K562 (cell line): ENCODE measurements at regions not wholly inside any gene's neighbourhood (a gene's known extent, or its start where the extent isn't known, plus 50 kb on each side); places are given as distances from the start of the nearest gene placed in this dataset.

Experiments
- DACH1 ChIP-seq: fragments of 450-650 bp; IDR thresholded peaks from 2 replicates; pipeline ENCODE4 v1.6.1; 2018; ENCODE audit not compliant: partially characterized antibody
- GABPB2 ChIP-seq: fragments of 250-450 bp; sonication (Bioruptor Pico); conservative IDR thresholded peaks from 2 replicates; pipeline ENCODE4 v1.5.1; 2021; ENCODE audit warnings: mild to moderate bottlenecking
- KDM1A ChIP-seq, 2 experiments: fragments of 450-650 bp; IDR thresholded peaks; 2 replicates each; pipeline ENCODE4 v1.6.1; 2016; ENCODE audit warnings: mild to moderate bottlenecking in 2 of 2
- PHTF2 ChIP-seq: fragments of 250-450 bp; sonication (Bioruptor Pico); IDR thresholded peaks from 2 replicates; pipeline ENCODE4 v1.5.0; 2021; ENCODE audit warnings: mild to moderate bottlenecking
- POLR2A ChIP-seq: fragments of 450-650 bp; conservative IDR thresholded peaks from 2 replicates; pipeline ENCODE4 v1.6.1; 2016
- RUNX1 ChIP-seq: sonication (generic); IDR thresholded peaks from 2 replicates; pipeline ENCODE4 v1.6.1; 2016; ENCODE audit warnings: antibody characterized with exemption, low read depth
- ZNF274 ChIP-seq: IDR thresholded peaks from 2 replicates; pipeline ENCODE4 v1.6.1; 2011; ENCODE audit warnings: low read depth, mild to moderate bottlenecking, low read length, moderate library complexity, borderline replicate concordance

- TF ChIP-seq GABPB2 (CRISPR knock-in tag): no peak
- no peak for TF ChIP-seq RUNX1
- no peak for TF ChIP-seq PHTF2 (CRISPR knock-in tag)
- no peak for TF ChIP-seq KDM1A (IDR thresholded peaks at IDR 0.05)
- no peak for TF ChIP-seq POLR2A
- no peak for TF ChIP-seq DACH1
- no peak for TF ChIP-seq ZNF274
Measured at GRCh38 chr14:37924622-37925021, 283.1 kb upstream of the SSTR1 start.
